Panc1 (cell line): ENCODE measurements at regions not wholly inside any gene's neighbourhood (a gene's known extent, or its start where the extent isn't known, plus 50 kb on each side); places are given as distances from the start of the nearest gene placed in this dataset.

Experiments used
- ATAC-seq: fragments of 200-7000 bp; cut with Tn5 transposase; 2 replicates; pipeline ENCODE4 v1.9.1; 2020; ENCODE audit warnings: mild to moderate bottlenecking, moderate library complexity
- BruUV-seq: library from RNA; stranded (reverse); fragments of 400-500 nt; replicated peaks from 2 replicates; lab custom pipeline; 2021; lab: Mats Ljungman, UMichigan
- CTCF ChIA-PET: fragments of 300-600 bp; sonication (Branson Sonifier 250); formaldehyde crosslinking; loops from one replicate; lab custom pipeline; 2022; ENCODE audit warnings: antibody characterized with exemption; lab: Charles Lee
- POLR2A ChIA-PET: fragments of 300-600 bp; sonication (Branson Sonifier 250); formaldehyde crosslinking; loops from one replicate; lab custom pipeline; 2022; ENCODE audit warnings: antibody characterized with exemption; lab: Charles Lee
- DNase-seq: peaks from one replicate; pipeline ENCODE4 v3.0.0-alpha.2; 2010; ENCODE audit warnings: low read depth, low spot score
- H3K27ac ChIP-seq: 2 replicates; pipeline ENCODE4 v1.5.1; 2011; ENCODE audit warnings: mild to moderate bottlenecking, low read length, inconsistent platforms
- H3K27me3 ChIP-seq: fragments of 200-500 bp; sonication (Bioruptor generic); 2 replicates; pipeline ENCODE4 v1.6.0; 2014; ENCODE audit warnings: low read length, inconsistent platforms; ENCODE audit not compliant: control insufficient read depth, insufficient read depth
- H3K36me3 ChIP-seq: fragments of 200-500 bp; sonication (Bioruptor generic); 2 replicates; pipeline ENCODE4 v1.5.1; 2014; ENCODE audit warnings: inconsistent platforms, mild to moderate bottlenecking, low read length, moderate library complexity; ENCODE audit not compliant: control insufficient read depth, insufficient read depth
- H3K4me1 ChIP-seq: 2 replicates; pipeline ENCODE4 v1.5.1; 2011; ENCODE audit warnings: inconsistent platforms, mild to moderate bottlenecking, low read length, moderate library complexity; ENCODE audit not compliant: control insufficient read depth, insufficient read depth
- H3K4me3 ChIP-seq, 2 experiments: 2 replicates each; pipeline ENCODE4 v1.5.1; 2011 to 2012; ENCODE audit warnings: low read depth in 2 of 2, low read length in 2 of 2, mild to moderate bottlenecking in 2 of 2, inconsistent platforms in 1 of 2, moderate library complexity in 1 of 2
- H3K9me3 ChIP-seq: fragments of 200-500 bp; sonication (Bioruptor generic); 2 replicates; pipeline ENCODE4 v1.5.1; 2014; ENCODE audit warnings: low read depth, mild to moderate bottlenecking, inconsistent platforms, low read length, moderate library complexity; ENCODE audit not compliant: control insufficient read depth, insufficient read depth
- CTCF ChIP-seq: fragments of 450-650 bp; IDR thresholded peaks from 2 replicates; pipeline ENCODE4 v1.5.1; 2017; ENCODE audit warnings: mild to moderate bottlenecking
- POLR2AphosphoS5 ChIP-seq: IDR thresholded peaks from 2 replicates; pipeline ENCODE4 v1.6.1; 2012; ENCODE audit warnings: mild to moderate bottlenecking, low read depth, low read length, moderate library complexity
- REST ChIP-seq, 2 experiments: IDR thresholded peaks; 2 replicates each; pipeline ENCODE4 v1.6.1; 2011 to 2012; ENCODE audit warnings: low read depth in 2 of 2, control low read depth in 1 of 2, low read length in 1 of 2, mild to moderate bottlenecking in 1 of 2, moderate library complexity in 1 of 2; ENCODE audit not compliant: insufficient read depth in 1 of 2
- SIN3A ChIP-seq: IDR thresholded peaks from 2 replicates; pipeline ENCODE4 v1.6.1; 2012; ENCODE audit warnings: low read depth, mild to moderate bottlenecking, low read length, moderate library complexity, borderline replicate concordance; ENCODE audit not compliant: insufficient read depth
- TCF7L2 ChIP-seq: IDR thresholded peaks from 2 replicates; pipeline ENCODE4 v1.6.1; 2011; ENCODE audit warnings: mild to moderate bottlenecking, low read depth, low read length, inconsistent platforms
- in situ Hi-C: cut with HindIII; loops from 2 replicates; pipeline ENCODE4 v1.10.0; 2016; ENCODE audit warnings: low sequenced_read_pairs, low pct_unique_long_range_greater_than_20kb
- intact Hi-C: fragments of 100-400 bp; cut with micrococcal nuclease; formaldehyde crosslinking; loops from one replicate; pipeline ENCODE4 v1.10.0; 2022; ENCODE audit not compliant: unreplicated experiment

DNA sequence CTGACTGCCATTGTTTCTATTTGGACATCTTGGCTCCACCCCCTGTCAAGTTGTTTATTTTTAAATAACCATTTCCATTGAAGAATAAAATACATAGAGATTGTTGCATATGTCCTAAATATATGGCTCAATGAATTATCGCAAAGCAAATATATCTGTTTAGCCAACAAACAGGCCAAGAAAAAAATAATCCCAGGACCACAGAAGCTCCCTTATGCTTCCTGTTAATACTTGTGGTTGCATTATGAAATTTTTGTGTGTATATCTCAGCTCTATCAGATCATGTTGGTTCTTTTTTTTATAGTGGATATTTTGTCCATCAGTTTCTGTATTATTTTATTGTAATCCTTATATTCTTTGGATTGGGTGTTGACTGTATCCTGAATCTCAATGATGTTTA lies 53.4 kb upstream of the CYP2C8 start:
- Histone ChIP-seq H3K36me3 (no peaks in the 10 kb centered on the region), H3K4me1 (no peaks in the 10 kb centered on the region), H3K9me3 (no peaks in the 10 kb centered on the region), H3K27ac (no peak overlapping the region), H3K4me3 (no peak overlapping the region), H3K27me3 (peaks cover 5% of the 10 kb centered on the region; the same call in 1 of the 2 replicates)
- ATAC-seq (no peak), DNase-seq (no peak)
- ChIA-PET POLR2A (interaction anchor here (0.6 kb wide), 1 partner anchor 543 kb away, joined by 4 read pairs; no protein-coding TSS in a partner anchor), CTCF (no interaction called here)
- intact Hi-C loops (no loop called here), in situ Hi-C loops (no loop called here)
- TF ChIP-seq POLR2AphosphoS5 = no peak
- TF ChIP-seq TCF7L2 = no peak
- no peak for TF ChIP-seq REST (IDR thresholded peaks at IDR 0.05; ENCODE audit: insufficient read depth in 1 of 2, low read depth in 2 of 2, low read length in 1 of 2)
- TF ChIP-seq CTCF = no peak
- TF ChIP-seq SIN3A = no peak
- no TSS peak for BruUV-seq

GRCh38 chr10:95121904-95122303 lies 52.6 kb upstream of the CYP2C8 start:
- POLR2A ChIA-PET = interaction anchor here (0.6 kb wide), 1 partner anchor 544 kb away, joined by 4 read pairs; no protein-coding TSS in a partner anchor

More at GRCh38 chr10:95121904-95122303, 52.6 kb upstream of the CYP2C8 start:
- BruUV-seq = no TSS peak
- Histone ChIP-seq H3K4me1 (no peaks in the 10 kb centered on the region), H3K27ac (no peak overlapping the region), H3K36me3 (no peaks in the 10 kb centered on the region), H3K27me3 (peaks cover 5% of the 10 kb centered on the region; the same call in 1 of the 2 replicates), H3K9me3 (no peaks in the 10 kb centered on the region), H3K4me3 (no peak overlapping the region)
- TF ChIP-seq REST (IDR thresholded peaks at IDR 0.05; ENCODE audit: insufficient read depth in 1 of 2, low read depth in 2 of 2, low read length in 1 of 2) (no peak), SIN3A (no peak), POLR2AphosphoS5 (no peak), TCF7L2 (no peak), CTCF (no peak)
- ATAC-seq (no peak), DNase-seq (no peak)
- CTCF ChIA-PET = no interaction called here
- in situ Hi-C loops (no loop called here), intact Hi-C loops (no loop called here)
